ENCODE measurements at regions not wholly inside any gene's neighbourhood (a gene's known extent, or its start where the extent isn't known, plus 50 kb on each side); places are given as distances from the start of the nearest gene placed in this dataset.

- intact Hi-C loops (cut with DNase I), result no loop called here
- DNase-seq, result peak in 1 of 10 donors; percentile 85
Measured at GRCh38 chr11:80532633-80533232, 1091.9 kb upstream of the TENM4 start.

- intact Hi-C loops (cut with DNase I), result no loop called here
- DNase-seq, result no peak
Measured at GRCh38 chr11:80529726-80530125, 1088.9 kb upstream of the TENM4 start.

GRCh38 chr11:80525663-80526405 lies 1085.0 kb upstream of the TENM4 start:
- DNase-seq, result no peak
- intact Hi-C loops (cut with DNase I), result no loop called here

GRCh38 chr11:80524349-80524748 lies 1083.5 kb upstream of the TENM4 start:
- DNase-seq, result no peak
- intact Hi-C loops (cut with DNase I), result no loop called here

- intact Hi-C loops (cut with DNase I), result no loop called here
Measured at GRCh38 chr11:80523057-80523456, 1082.2 kb upstream of the TENM4 start.

GRCh38 chr11:80521592-80521991 lies 1080.8 kb upstream of the TENM4 start:
- no peak for DNase-seq
- intact Hi-C loops (cut with DNase I), result no loop called here

More at GRCh38 chr11:80523057-80523456, 1082.2 kb upstream of the TENM4 start:
- DNase-seq, result no peak

GRCh38 chr11:80520507-80520887 lies 1079.7 kb upstream of the TENM4 start:
- intact Hi-C loops (cut with DNase I), result no loop called here
- DNase-seq, result no peak

- DNase-seq, result no peak
- intact Hi-C loops (cut with DNase I), result no loop called here
Measured at GRCh38 chr11:80519596-80520506, 1079.0 kb upstream of the TENM4 start.

GRCh38 chr11:80517701-80518100 lies 1076.9 kb upstream of the TENM4 start:
- intact Hi-C loops (cut with DNase I), result no loop called here

GRCh38 chr11:80515097-80515496 lies 1074.3 kb upstream of the TENM4 start:
- intact Hi-C loops (cut with DNase I), result no loop called here
- no peak for DNase-seq

More at GRCh38 chr11:80517701-80518100, 1076.9 kb upstream of the TENM4 start:
- no peak for DNase-seq

GRCh38 chr11:80512491-80512890 lies 1071.7 kb upstream of the TENM4 start:
- DNase-seq, result no peak
- intact Hi-C loops (cut with DNase I), result no loop called here

- DNase-seq, result peak in 1 of 10 donors; percentile 47
- intact Hi-C loops (cut with DNase I), result no loop called here
Measured at GRCh38 chr11:80505771-80506170, 1064.9 kb upstream of the TENM4 start.

- no peak for DNase-seq
- intact Hi-C loops (cut with DNase I), result loop anchor here (5.0 kb wide), 1 partner anchor 48 kb away; no protein-coding TSS in a partner anchor
Measured at GRCh38 chr11:80503990-80504389, 1063.2 kb upstream of the TENM4 start.

GRCh38 chr11:80502511-80502910 lies 1061.7 kb upstream of the TENM4 start:
- intact Hi-C loops (cut with DNase I), result loop anchor here (5.0 kb wide), 1 partner anchor 50 kb away; no protein-coding TSS in a partner anchor

GRCh38 chr11:80495116-80495515 lies 1054.3 kb upstream of the TENM4 start:
- DNase-seq, result no peak
- intact Hi-C loops (cut with DNase I), result no loop called here

More at GRCh38 chr11:80502511-80502910, 1061.7 kb upstream of the TENM4 start:
- DNase-seq, result no peak

- intact Hi-C loops (cut with DNase I), result no loop called here
- DNase-seq, result no peak
Measured at GRCh38 chr11:80487952-80488351, 1047.1 kb upstream of the TENM4 start.

GRCh38 chr11:80486678-80487077 lies 1045.8 kb upstream of the TENM4 start:
- no peak for DNase-seq
- intact Hi-C loops (cut with DNase I), result no loop called here

GRCh38 chr11:80477178-80477577 lies 1036.3 kb upstream of the TENM4 start:
- intact Hi-C loops (cut with DNase I), result no loop called here
- DNase-seq, result no peak

- DNase-seq, result no peak
- intact Hi-C loops (cut with DNase I), result no loop called here
Measured at GRCh38 chr11:80473562-80473961, 1032.7 kb upstream of the TENM4 start.

- no peak for DNase-seq
- intact Hi-C loops (cut with DNase I), result no loop called here
Measured at GRCh38 chr11:80469871-80470270, 1029.0 kb upstream of the TENM4 start.

- DNase-seq, result no peak
- intact Hi-C loops (cut with DNase I), result no loop called here
Measured at GRCh38 chr11:80466570-80466969, 1025.7 kb upstream of the TENM4 start.
